Esophagus squamous epithelium (tissue), 5 donors: ENCODE measurements at regions not wholly inside any gene's neighbourhood (a gene's known extent, or its start where the extent isn't known, plus 50 kb on each side); places are given as distances from the start of the nearest gene placed in this dataset.

Experiments used
- DNase-seq: peaks from one replicate; lab custom pipeline; 2025; lab: John Stamatoyannopoulos, UW
- H3K27ac ChIP-seq, 4 donors: fragments of 200-600 bp; sonication (generic); one replicate each; pipeline ENCODE4 v1.5.1; 2016 to 2019; ENCODE audit warnings: mild to moderate bottlenecking in 1 of 4
- H3K27me3 ChIP-seq, 4 donors: fragments of 200-600 bp; sonication (generic); 1 replicate in 3 of 4; 2 replicates in 1 of 4; pipeline versions ENCODE4 v1.5.1 to v1.6.0; 2017 to 2021; ENCODE audit warnings: antibody characterized with exemption in 1 of 4
- H3K36me3 ChIP-seq, 3 donors: fragments of 200-600 bp; sonication (generic); one replicate each; pipeline ENCODE4 v1.5.1; 2016 to 2019
- H3K4me1 ChIP-seq, 3 donors: fragments of 200-600 bp; sonication (generic); one replicate each; pipeline ENCODE4 v1.5.1; 2017 to 2019
- H3K4me3 ChIP-seq, 4 donors: fragments of 200-600 bp; sonication (generic); 1 replicate in 3 of 4; 2 replicates in 1 of 4; pipeline ENCODE4 v1.5.1; 2016 to 2019; ENCODE audit warnings: mild to moderate bottlenecking in 2 of 4, moderate library complexity in 1 of 4
- H3K9me3 ChIP-seq, 3 donors: fragments of 200-600 bp; sonication (generic); one replicate each; pipeline ENCODE4 v1.5.1; 2016 to 2019
- POLR2A ChIP-seq, 4 donors: fragments of 450-650 bp; IDR thresholded peaks; one replicate each; pipeline ENCODE4 v1.6.1; 2017; ENCODE audit warnings: antibody characterized with exemption in 4 of 4, mild to moderate bottlenecking in 4 of 4, moderate library complexity in 3 of 4
- WGBS, 2 donors: methylation state at CpG; one replicate each; pipeline ENCODE4 v1.1.5; 2018; 5-methylcytosine and 5-hydroxymethylcytosine counted together
- intact Hi-C: fragments of 100-400 bp; cut with DNase I; formaldehyde crosslinking; loops from one replicate; pipeline ENCODE4 v1.15.0; 2022
- TF ChIP-seq, protein P1 (sequence below), 6 experiments: fragments of 450-650 bp in 4 of 6; fragments of 200-600 bp in 2 of 6; sonication (generic) in 2 of 6; IDR thresholded peaks; one replicate each; pipeline ENCODE4 v1.5.1; 2016 to 2019; ENCODE audit warnings: antibody characterized with exemption in 6 of 6, mild to moderate bottlenecking in 4 of 6, moderate library complexity in 4 of 6
- donor health status: DM: yes; HTN: yes; CAD: no.

DNA sequence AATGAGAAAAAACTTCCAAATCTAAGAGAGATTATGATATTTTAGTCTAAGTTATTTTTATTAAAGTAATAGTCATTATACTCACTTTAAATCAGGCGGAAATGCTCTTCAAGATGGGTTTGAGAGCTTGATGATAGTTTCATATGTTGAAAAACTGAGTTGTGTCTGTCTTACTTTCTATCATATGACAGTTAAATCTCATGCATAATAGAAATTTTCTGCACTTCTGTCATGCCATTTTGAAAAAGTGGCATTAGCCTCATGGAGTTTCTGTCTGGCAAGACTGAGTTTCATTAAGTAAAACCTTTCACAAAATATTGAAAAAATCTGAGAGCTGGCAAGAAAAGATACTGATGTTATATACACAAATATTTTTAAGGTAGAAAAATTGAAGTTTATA, 511.8 kb downstream of the EPHA3 start:
- intact Hi-C loops, result no loop called here
- no peaks in the 10 kb centered on the region for H3K9me3 ChIP-seq
- TF ChIP-seq, protein P1, sequence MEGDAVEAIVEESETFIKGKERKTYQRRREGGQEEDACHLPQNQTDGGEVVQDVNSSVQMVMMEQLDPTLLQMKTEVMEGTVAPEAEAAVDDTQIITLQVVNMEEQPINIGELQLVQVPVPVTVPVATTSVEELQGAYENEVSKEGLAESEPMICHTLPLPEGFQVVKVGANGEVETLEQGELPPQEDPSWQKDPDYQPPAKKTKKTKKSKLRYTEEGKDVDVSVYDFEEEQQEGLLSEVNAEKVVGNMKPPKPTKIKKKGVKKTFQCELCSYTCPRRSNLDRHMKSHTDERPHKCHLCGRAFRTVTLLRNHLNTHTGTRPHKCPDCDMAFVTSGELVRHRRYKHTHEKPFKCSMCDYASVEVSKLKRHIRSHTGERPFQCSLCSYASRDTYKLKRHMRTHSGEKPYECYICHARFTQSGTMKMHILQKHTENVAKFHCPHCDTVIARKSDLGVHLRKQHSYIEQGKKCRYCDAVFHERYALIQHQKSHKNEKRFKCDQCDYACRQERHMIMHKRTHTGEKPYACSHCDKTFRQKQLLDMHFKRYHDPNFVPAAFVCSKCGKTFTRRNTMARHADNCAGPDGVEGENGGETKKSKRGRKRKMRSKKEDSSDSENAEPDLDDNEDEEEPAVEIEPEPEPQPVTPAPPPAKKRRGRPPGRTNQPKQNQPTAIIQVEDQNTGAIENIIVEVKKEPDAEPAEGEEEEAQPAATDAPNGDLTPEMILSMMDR (IDR thresholded peaks at IDR 0.05), result no peak
- TF ChIP-seq POLR2A (IDR thresholded peaks at IDR 0.05), result no peak
- H3K4me1 ChIP-seq, result no peaks in the 10 kb centered on the region
- no peak overlapping the region for H3K4me3 ChIP-seq
- DNase-seq, result no peak
- no peaks in the 10 kb centered on the region for H3K36me3 ChIP-seq
- WGBS, 2 donors, result 74 to 80% methylated on average over 1 of the region's 1 CpG
- H3K27me3 ChIP-seq, result no peaks in the 10 kb centered on the region
- no peak overlapping the region for H3K27ac ChIP-seq

DNA sequence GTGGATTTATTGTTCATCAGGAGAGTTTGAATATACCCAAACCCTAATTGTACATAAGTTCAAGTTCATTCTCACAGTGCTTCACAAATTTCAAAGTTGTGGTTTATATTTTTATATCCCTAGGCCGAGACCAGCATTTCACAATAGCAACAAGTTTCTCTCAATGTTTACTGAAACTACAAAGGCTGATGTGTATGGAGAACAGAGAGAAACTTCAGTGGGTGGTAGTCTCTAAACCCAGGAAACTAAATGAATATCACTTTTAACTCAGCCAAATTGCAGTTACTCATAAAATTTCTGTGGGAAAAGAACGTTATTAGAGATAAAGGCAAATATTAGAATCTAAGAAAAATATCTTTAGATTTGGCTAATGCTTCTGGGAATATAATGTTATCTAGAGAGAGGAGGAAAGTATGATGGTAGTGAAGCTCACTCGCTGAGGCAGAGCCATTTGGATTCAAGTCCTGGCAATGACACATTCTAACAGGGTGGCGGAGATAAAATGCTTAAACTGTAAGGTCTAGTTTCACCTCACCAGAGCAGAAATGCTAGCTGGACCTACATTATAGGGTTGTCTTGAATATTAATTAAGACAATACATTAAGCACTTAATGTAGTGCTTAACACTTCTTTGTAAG, 514.8 kb downstream of the EPHA3 start:
- H3K36me3 ChIP-seq, result no peaks in the 10 kb centered on the region
- no peaks in the 10 kb centered on the region for H3K9me3 ChIP-seq
- H3K27me3 ChIP-seq, result no peaks in the 10 kb centered on the region
- intact Hi-C loops, result no loop called here
- WGBS, 2 donors, result 53 to 64% methylated on average over 4 of the region's 4 CpGs
- H3K4me3 ChIP-seq, result no peak overlapping the region
- TF ChIP-seq, protein P1 (IDR thresholded peaks at IDR 0.05), result no peak
- TF ChIP-seq POLR2A (IDR thresholded peaks at IDR 0.05), result no peak
- no peaks in the 10 kb centered on the region for H3K4me1 ChIP-seq
- H3K27ac ChIP-seq, result no peak overlapping the region
- DNase-seq, result no peak

DNA sequence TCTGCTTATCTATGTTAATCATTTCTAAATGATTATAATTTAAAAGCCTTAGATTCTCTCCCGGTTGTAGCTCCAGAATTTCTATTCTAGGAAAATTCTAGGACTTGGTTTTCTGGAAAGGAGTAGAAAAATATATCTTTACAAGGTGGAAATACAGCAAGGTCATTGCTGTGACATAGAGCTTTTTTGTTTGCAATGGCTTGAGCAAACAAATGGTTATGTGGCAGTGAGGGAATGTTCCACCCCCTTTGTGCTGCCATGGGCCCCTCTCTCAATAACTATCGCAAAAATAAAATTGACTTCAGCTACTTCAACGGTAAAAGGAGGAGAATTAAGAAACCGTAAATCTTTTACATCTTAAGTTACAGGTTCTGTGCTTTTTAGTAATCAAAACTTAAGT, 517.1 kb downstream of the EPHA3 start:
- DNase-seq, result no peak
- WGBS, 2 donors, result 56 to 61% methylated on average over 4 of the region's 4 CpGs

DNA sequence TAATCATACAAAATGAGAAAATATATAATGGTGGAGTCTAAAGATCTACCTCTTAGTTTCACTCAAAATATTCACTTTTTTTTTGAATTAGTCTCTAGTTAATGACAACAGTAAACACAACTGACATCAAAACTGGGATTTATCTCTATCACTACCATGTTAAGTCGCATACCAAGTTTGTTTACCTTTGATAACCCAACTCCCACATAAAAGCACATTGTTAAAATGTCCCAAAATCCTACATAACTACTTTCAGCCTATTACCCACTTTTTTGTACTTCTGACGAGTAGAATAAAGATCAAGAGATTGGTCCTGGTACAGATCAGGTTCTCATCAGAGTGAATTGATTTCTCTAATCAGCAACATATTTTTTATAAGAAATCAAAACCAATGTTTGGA, 518.5 kb downstream of the EPHA3 start:
- Histone ChIP-seq H3K4me1 (no peaks in the 10 kb centered on the region), H3K4me3 (no peak overlapping the region), H3K36me3 (no peaks in the 10 kb centered on the region), H3K27ac (no peak overlapping the region), H3K9me3 (no peaks in the 10 kb centered on the region), H3K27me3 (no peaks in the 10 kb centered on the region)
- intact Hi-C loops, result no loop called here
- DNase-seq, result no peak
- TF ChIP-seq POLR2A (IDR thresholded peaks at IDR 0.05), result no peak
- TF ChIP-seq, protein P1 (IDR thresholded peaks at IDR 0.05), result no peak
- 38 to 60% methylated on average over 2 of the region's 2 CpGs for WGBS, 2 donors

More for the DNA sequence above, 517.1 kb downstream of the EPHA3 start:
- no peaks in the 10 kb centered on the region for H3K36me3 ChIP-seq
- H3K4me1 ChIP-seq, result no peaks in the 10 kb centered on the region
- H3K9me3 ChIP-seq, result no peaks in the 10 kb centered on the region
- TF ChIP-seq, protein P1 (IDR thresholded peaks at IDR 0.05), result no peak
- TF ChIP-seq POLR2A (IDR thresholded peaks at IDR 0.05), result no peak
- no peak overlapping the region for H3K27ac ChIP-seq
- no peak overlapping the region for H3K4me3 ChIP-seq
- intact Hi-C loops, result no loop called here
- no peaks in the 10 kb centered on the region for H3K27me3 ChIP-seq

DNA sequence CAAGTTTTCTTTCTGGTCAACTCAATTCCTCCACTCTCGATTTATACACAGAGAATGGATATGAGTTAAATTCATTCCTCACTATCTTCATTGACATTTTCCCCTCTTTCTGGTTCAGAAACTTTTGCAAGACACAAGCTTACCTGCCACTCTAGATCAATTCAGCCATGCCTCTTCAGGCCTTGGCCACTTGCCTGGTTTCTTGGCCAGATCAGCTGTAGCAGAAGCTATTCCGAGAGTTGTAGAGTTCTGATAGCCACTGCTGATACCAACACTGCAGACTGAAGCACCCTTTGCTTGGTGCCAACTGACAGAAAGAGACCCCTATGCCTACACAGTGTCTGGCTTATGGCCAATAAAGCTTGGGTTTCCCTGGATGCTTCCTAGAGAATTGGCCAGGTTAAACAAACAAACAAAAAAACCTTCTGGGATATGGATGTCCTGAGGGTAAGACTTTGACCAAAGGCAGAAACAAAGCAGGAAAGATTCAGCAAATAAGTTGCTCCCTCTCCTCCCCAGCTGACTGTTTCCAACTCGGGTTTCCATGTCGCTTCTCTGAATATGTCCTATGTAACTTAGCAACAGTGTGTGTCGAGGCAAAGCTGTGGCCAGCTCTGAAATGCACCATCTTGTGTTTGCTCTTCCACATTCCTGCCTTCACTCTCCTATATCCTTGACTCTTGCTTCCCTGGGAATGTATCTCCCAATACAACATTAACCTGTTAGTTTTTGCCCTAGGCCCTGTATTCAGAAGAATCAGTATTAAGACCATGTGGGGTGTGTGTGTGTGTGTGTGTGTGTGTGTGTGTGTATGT, 521.6 kb downstream of the EPHA3 start:
- intact Hi-C loops, result no loop called here
- no peaks in the 10 kb centered on the region for H3K9me3 ChIP-seq
- no peak overlapping the region for H3K4me3 ChIP-seq
- H3K36me3 ChIP-seq, result no peaks in the 10 kb centered on the region
- WGBS, 2 donors, result 56 to 57% methylated on average over 5 of the region's 5 CpGs
- TF ChIP-seq POLR2A (IDR thresholded peaks at IDR 0.05), result no peak
- TF ChIP-seq, protein P1 (IDR thresholded peaks at IDR 0.05), result no peak
- DNase-seq, result no peak
- H3K4me1 ChIP-seq, result no peaks in the 10 kb centered on the region
- no peak overlapping the region for H3K27ac ChIP-seq
- no peaks in the 10 kb centered on the region for H3K27me3 ChIP-seq
